ENCODE measurements at regions not wholly inside any gene's neighbourhood (a gene's known extent, or its start where the extent isn't known, plus 50 kb on each side); places are given as distances from the start of the nearest gene placed in this dataset.
"Not testable (repeated sequence)": the region's sequence is repeated elsewhere in the genome, so short reads cannot be mapped to it uniquely, and the experiment has no call there.

- DNase-seq, CTCF ChIA-PET: not testable (repeated sequence)
- WGBS (ENCODE audit: insufficient coverage), result 95% methylated on average over 10 of the region's 14 CpGs
These were observed 683.3 kb upstream of the MIR17HG start for GRCh38 chr13:90664200-90664599.

GRCh38 chr13:90673746-90674145 is 673.7 kb upstream of the MIR17HG start:
- ChIA-PET POLR2A (no interaction called here), CTCF (no interaction called here)
- Histone ChIP-seq H3K4me1 (ENCODE audit: control extremely low read depth in 1 of 4, control insufficient read depth in 4 of 4, insufficient read depth in 4 of 4, low read length in 3 of 4) (no peaks in the 10 kb centered on the region), H3K4me3 (ENCODE audit: control insufficient read depth in 1 of 7, extremely low read depth in 1 of 7, insufficient read depth in 4 of 7, low read depth in 2 of 7, low read length in 6 of 7) (no peak overlapping the region), H3K9me3 (ENCODE audit: control extremely low read depth in 1 of 5, control insufficient read depth in 4 of 5, insufficient read depth in 2 of 5, low read depth in 1 of 5, low read length in 4 of 5) (no peaks in the 10 kb centered on the region), H3K27ac (ENCODE audit: insufficient read depth in 1 of 2, low read depth in 1 of 2, low read length in 2 of 2, poor library complexity in 1 of 2, severe bottlenecking in 2 of 2) (no peak overlapping the region), H3K27me3 (replicated peaks in 2 of 5; ENCODE audit: control insufficient read depth in 4 of 5, insufficient read depth in 5 of 5, low read length in 4 of 5) (no peaks in the 10 kb centered on the region), H3K36me3 (ENCODE audit: control insufficient read depth in 4 of 4, insufficient read depth in 4 of 4, low read length in 3 of 4) (no peaks in the 10 kb centered on the region)
- DNase-seq, result no peak
- 88% methylated on average over 1 of the region's 1 CpG for WGBS (ENCODE audit: insufficient coverage)

More at GRCh38 chr13:90664200-90664599, 683.3 kb upstream of the MIR17HG start:
- H3K9me3 ChIP-seq (ENCODE audit: control extremely low read depth in 1 of 5, control insufficient read depth in 4 of 5, insufficient read depth in 2 of 5, low read depth in 1 of 5, low read length in 4 of 5); H3K4me3 ChIP-seq (ENCODE audit: control insufficient read depth in 1 of 7, extremely low read depth in 1 of 7, insufficient read depth in 4 of 7, low read depth in 2 of 7, low read length in 6 of 7); H3K27ac ChIP-seq (ENCODE audit: insufficient read depth in 1 of 2, low read depth in 1 of 2, low read length in 2 of 2, poor library complexity in 1 of 2, severe bottlenecking in 2 of 2); H3K27me3 ChIP-seq (replicated peaks in 2 of 5; ENCODE audit: control insufficient read depth in 4 of 5, insufficient read depth in 5 of 5, low read length in 4 of 5); POLR2A ChIA-PET; H3K36me3 ChIP-seq (ENCODE audit: control insufficient read depth in 4 of 4, insufficient read depth in 4 of 4, low read length in 3 of 4); H3K4me1 ChIP-seq (ENCODE audit: control extremely low read depth in 1 of 4, control insufficient read depth in 4 of 4, insufficient read depth in 4 of 4, low read length in 3 of 4): not testable (repeated sequence)

GRCh38 chr13:90675129-90675528 is 672.4 kb upstream of the MIR17HG start:
- Histone ChIP-seq H3K9me3 (ENCODE audit: control extremely low read depth in 1 of 5, control insufficient read depth in 4 of 5, insufficient read depth in 2 of 5, low read depth in 1 of 5, low read length in 4 of 5) (no peaks in the 10 kb centered on the region), H3K4me3 (ENCODE audit: control insufficient read depth in 1 of 7, extremely low read depth in 1 of 7, insufficient read depth in 4 of 7, low read depth in 2 of 7, low read length in 6 of 7) (no peak overlapping the region), H3K36me3 (ENCODE audit: control insufficient read depth in 4 of 4, insufficient read depth in 4 of 4, low read length in 3 of 4) (no peaks in the 10 kb centered on the region), H3K27ac (ENCODE audit: insufficient read depth in 1 of 2, low read depth in 1 of 2, low read length in 2 of 2, poor library complexity in 1 of 2, severe bottlenecking in 2 of 2) (no peak overlapping the region), H3K27me3 (replicated peaks in 2 of 5; ENCODE audit: control insufficient read depth in 4 of 5, insufficient read depth in 5 of 5, low read length in 4 of 5) (no peaks in the 10 kb centered on the region), H3K4me1 (ENCODE audit: control extremely low read depth in 1 of 4, control insufficient read depth in 4 of 4, insufficient read depth in 4 of 4, low read length in 3 of 4) (no peaks in the 10 kb centered on the region)
- DNase-seq, result no peak
- WGBS (ENCODE audit: insufficient coverage), result 100% methylated on average over 2 of the region's 2 CpGs
- ChIA-PET POLR2A (interaction anchor here (0.6 kb wide), 1 partner anchor 20 kb away, joined by 3 read pairs; no protein-coding TSS in a partner anchor), CTCF (no interaction called here)

DNA sequence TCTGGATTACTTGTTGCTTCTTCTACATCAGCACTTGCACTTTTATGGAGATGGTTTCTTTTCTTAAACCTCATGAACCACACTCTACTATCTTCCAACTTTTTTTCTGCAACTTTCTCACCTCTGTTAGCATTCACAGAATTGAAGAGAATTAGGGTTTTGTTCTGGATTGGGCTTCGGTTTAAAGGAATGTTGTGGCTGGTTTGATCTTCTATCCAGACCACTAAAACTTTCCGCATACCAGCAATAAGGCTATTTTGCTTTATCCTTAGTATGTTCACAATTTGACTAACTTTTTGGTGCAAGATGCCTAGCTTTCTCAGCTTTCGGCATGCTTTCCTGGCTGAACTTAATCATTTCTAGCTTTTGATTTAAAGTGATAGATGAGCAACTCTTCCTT is 666.7 kb upstream of the MIR17HG start:
- Histone ChIP-seq H3K27me3 (replicated peaks in 2 of 5; ENCODE audit: control insufficient read depth in 4 of 5, insufficient read depth in 5 of 5, low read length in 4 of 5) (no peaks in the 10 kb centered on the region), H3K36me3 (ENCODE audit: control insufficient read depth in 4 of 4, insufficient read depth in 4 of 4, low read length in 3 of 4) (no peaks in the 10 kb centered on the region), H3K27ac (ENCODE audit: insufficient read depth in 1 of 2, low read depth in 1 of 2, low read length in 2 of 2, poor library complexity in 1 of 2, severe bottlenecking in 2 of 2) (no peak overlapping the region), H3K9me3 (ENCODE audit: control extremely low read depth in 1 of 5, control insufficient read depth in 4 of 5, insufficient read depth in 2 of 5, low read depth in 1 of 5, low read length in 4 of 5) (no peaks in the 10 kb centered on the region), H3K4me1 (ENCODE audit: control extremely low read depth in 1 of 4, control insufficient read depth in 4 of 4, insufficient read depth in 4 of 4, low read length in 3 of 4) (no peaks in the 10 kb centered on the region), H3K4me3 (ENCODE audit: control insufficient read depth in 1 of 7, extremely low read depth in 1 of 7, insufficient read depth in 4 of 7, low read depth in 2 of 7, low read length in 6 of 7) (no peak overlapping the region)
- WGBS (ENCODE audit: insufficient coverage), result no CpG with 5 or more reads among the region's 3 CpGs
- POLR2A ChIA-PET, result no interaction called here
- DNase-seq, result no peak
- CTCF ChIA-PET, result no interaction called here

DNA sequence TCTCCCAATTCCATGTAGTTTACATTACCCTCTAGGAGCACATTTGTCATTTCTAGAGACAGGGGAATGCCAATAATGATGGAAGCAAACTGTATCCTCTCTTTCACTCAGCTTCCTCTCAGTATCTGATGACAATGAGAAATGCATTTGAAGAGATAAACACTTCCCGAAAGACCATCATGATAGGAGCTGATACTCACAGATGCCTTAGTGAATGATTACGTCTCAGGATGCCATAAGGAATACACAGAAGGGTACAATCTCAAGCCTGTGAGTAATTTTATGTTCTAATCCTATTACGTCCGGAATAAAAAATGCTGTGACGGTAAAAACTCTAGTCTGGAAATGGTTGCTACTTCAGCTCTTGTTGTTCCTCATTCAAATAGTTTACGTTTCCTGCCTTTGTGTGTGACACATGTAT is 663.8 kb upstream of the MIR17HG start:
- no peak for DNase-seq
- no peak overlapping the region for H3K4me3 ChIP-seq (ENCODE audit: control insufficient read depth in 1 of 7, extremely low read depth in 1 of 7, insufficient read depth in 4 of 7, low read depth in 2 of 7, low read length in 6 of 7)
- ChIA-PET POLR2A (no interaction called here), CTCF (no interaction called here)
- H3K9me3 ChIP-seq (ENCODE audit: control extremely low read depth in 1 of 5, control insufficient read depth in 4 of 5, insufficient read depth in 2 of 5, low read depth in 1 of 5, low read length in 4 of 5), result no peaks in the 10 kb centered on the region
- 100% methylated on average over 6 of the region's 6 CpGs for WGBS (ENCODE audit: insufficient coverage)
- no peaks in the 10 kb centered on the region for H3K4me1 ChIP-seq (ENCODE audit: control extremely low read depth in 1 of 4, control insufficient read depth in 4 of 4, insufficient read depth in 4 of 4, low read length in 3 of 4)
- no peaks in the 10 kb centered on the region for H3K36me3 ChIP-seq (ENCODE audit: control insufficient read depth in 4 of 4, insufficient read depth in 4 of 4, low read length in 3 of 4)
- H3K27ac ChIP-seq (ENCODE audit: insufficient read depth in 1 of 2, low read depth in 1 of 2, low read length in 2 of 2, poor library complexity in 1 of 2, severe bottlenecking in 2 of 2), result no peak overlapping the region
- no peaks in the 10 kb centered on the region for H3K27me3 ChIP-seq (replicated peaks in 2 of 5; ENCODE audit: control insufficient read depth in 4 of 5, insufficient read depth in 5 of 5, low read length in 4 of 5)

DNA sequence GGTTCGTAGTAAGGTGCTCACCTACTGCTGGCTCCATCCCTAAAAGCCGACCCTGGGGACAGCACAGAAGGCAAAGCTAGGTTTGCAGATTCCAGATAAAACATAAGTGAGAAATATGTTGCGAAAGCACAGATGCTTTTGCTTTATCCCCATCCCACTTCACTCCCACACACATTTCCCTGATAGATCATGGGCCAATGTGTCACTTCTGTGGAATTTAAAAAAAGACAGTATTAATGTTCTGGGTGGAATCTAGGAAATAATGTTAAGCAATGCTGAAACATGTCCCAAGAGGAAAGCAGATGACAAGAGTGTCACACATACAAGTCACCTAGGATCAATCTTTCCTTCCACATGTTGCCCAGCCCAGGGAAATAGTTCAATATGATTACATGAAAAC is 661.0 kb upstream of the MIR17HG start:
- no peaks in the 10 kb centered on the region for H3K4me1 ChIP-seq (ENCODE audit: control extremely low read depth in 1 of 4, control insufficient read depth in 4 of 4, insufficient read depth in 4 of 4, low read length in 3 of 4)
- WGBS (ENCODE audit: insufficient coverage), result no CpG with 5 or more reads among the region's 3 CpGs
- ChIA-PET POLR2A (no interaction called here), CTCF (no interaction called here)
- H3K36me3 ChIP-seq (ENCODE audit: control insufficient read depth in 4 of 4, insufficient read depth in 4 of 4, low read length in 3 of 4), result no peaks in the 10 kb centered on the region
- no peak overlapping the region for H3K4me3 ChIP-seq (ENCODE audit: control insufficient read depth in 1 of 7, extremely low read depth in 1 of 7, insufficient read depth in 4 of 7, low read depth in 2 of 7, low read length in 6 of 7)
- H3K27me3 ChIP-seq (replicated peaks in 2 of 5; ENCODE audit: control insufficient read depth in 4 of 5, insufficient read depth in 5 of 5, low read length in 4 of 5), result no peaks in the 10 kb centered on the region
- H3K27ac ChIP-seq (ENCODE audit: insufficient read depth in 1 of 2, low read depth in 1 of 2, low read length in 2 of 2, poor library complexity in 1 of 2, severe bottlenecking in 2 of 2), result no peak overlapping the region
- H3K9me3 ChIP-seq (ENCODE audit: control extremely low read depth in 1 of 5, control insufficient read depth in 4 of 5, insufficient read depth in 2 of 5, low read depth in 1 of 5, low read length in 4 of 5), result no peaks in the 10 kb centered on the region
- no peak for DNase-seq

GRCh38 chr13:90689111-90689510 is 658.4 kb upstream of the MIR17HG start:
- CTCF ChIA-PET, result interaction anchor here (0.6 kb wide), 1 partner anchor 189 kb away, joined by 3 read pairs; no protein-coding TSS in a partner anchor
- WGBS (ENCODE audit: insufficient coverage), result 100% methylated on average over 1 of the region's 3 CpGs
- H3K4me3 ChIP-seq (ENCODE audit: control insufficient read depth in 1 of 7, extremely low read depth in 1 of 7, insufficient read depth in 4 of 7, low read depth in 2 of 7, low read length in 6 of 7), result no peak overlapping the region

More at GRCh38 chr13:90689111-90689510, 658.4 kb upstream of the MIR17HG start:
- no peak for DNase-seq
- Histone ChIP-seq H3K4me1 (ENCODE audit: control extremely low read depth in 1 of 4, control insufficient read depth in 4 of 4, insufficient read depth in 4 of 4, low read length in 3 of 4) (no peaks in the 10 kb centered on the region), H3K27me3 (replicated peaks in 2 of 5; ENCODE audit: control insufficient read depth in 4 of 5, insufficient read depth in 5 of 5, low read length in 4 of 5) (no peaks in the 10 kb centered on the region), H3K27ac (ENCODE audit: insufficient read depth in 1 of 2, low read depth in 1 of 2, low read length in 2 of 2, poor library complexity in 1 of 2, severe bottlenecking in 2 of 2) (no peak overlapping the region), H3K36me3 (ENCODE audit: control insufficient read depth in 4 of 4, insufficient read depth in 4 of 4, low read length in 3 of 4) (no peaks in the 10 kb centered on the region), H3K9me3 (ENCODE audit: control extremely low read depth in 1 of 5, control insufficient read depth in 4 of 5, insufficient read depth in 2 of 5, low read depth in 1 of 5, low read length in 4 of 5) (no peaks in the 10 kb centered on the region)
- POLR2A ChIA-PET, result no interaction called here
